Activated CD4-positive, alpha-beta T cell treated with anti-CD3 and anti-CD28 coated beads, Interleukin-2, Interleukin-6, amounts not matched to agents 100 ng/mL and 50 ng/mL, durations not matched to agents 16 hours and 8 hours (primary cell): ENCODE measurements at regions not wholly inside any gene's neighbourhood (a gene's known extent, or its start where the extent isn't known, plus 50 kb on each side); places are given as distances from the start of the nearest gene placed in this dataset.
A peak's percentile ranks its signal among the peaks of the same experiment; 100 is the strongest.

Experiments
- DNase-seq: peaks from one replicate; pipeline ENCODE4 v3.0.0-alpha.2; 2020

DNA sequence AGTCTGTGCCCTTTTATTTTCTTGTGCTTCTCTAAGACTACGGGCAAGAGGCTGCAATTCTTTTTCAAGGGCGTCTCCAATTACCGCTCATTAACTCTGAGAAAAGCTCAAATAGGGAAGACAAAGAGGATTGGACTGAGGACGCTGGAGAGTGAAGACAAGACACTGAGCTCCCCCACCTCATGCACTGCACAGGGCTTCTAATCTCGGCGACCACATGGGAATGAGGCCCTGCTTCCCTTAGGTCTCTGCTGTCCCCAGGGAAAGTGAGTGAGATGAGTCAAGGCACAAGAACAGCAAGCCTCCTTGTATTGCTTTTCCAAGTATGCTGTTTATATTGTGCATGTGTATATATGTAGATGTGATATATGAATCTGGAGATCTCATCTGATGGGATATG lies 392.2 kb upstream of the CFAP20DC start:
- no peak for DNase-seq

DNA sequence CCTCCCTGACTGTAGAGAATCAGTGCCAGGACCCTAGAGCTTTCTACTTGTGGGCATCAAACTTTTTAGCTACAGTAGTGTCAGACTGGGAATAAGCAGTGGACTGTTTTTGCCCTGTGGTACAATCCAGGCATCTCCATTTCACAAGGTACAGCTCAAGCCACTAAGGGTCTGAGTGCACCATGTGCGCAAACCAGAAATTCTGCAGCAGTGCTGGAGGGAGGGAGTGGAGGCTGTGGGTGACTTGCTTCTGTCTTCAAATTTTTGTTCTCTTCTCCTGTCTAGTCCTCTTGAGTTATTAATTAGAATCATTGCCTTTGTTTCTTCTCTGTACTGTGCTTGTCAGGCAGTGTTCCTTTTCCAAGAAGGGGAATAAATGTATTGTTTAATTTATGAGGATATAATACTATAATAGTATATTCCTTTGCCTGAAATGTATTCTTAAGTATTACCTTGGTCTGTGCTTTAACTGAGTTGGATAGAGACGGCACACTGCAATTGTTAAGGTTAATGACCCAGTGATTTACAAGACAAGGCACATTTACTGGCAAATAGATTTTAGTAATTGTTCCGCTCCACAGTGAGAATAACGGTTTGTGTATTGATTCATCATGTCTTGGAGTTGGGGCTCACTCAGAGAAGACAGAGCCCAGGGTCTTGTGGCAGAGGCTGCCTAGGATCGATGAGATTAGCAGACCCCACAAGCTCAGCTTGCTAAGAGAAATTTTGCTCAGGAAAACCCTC lies 390.6 kb upstream of the CFAP20DC start:
- DNase-seq: no peak

DNA sequence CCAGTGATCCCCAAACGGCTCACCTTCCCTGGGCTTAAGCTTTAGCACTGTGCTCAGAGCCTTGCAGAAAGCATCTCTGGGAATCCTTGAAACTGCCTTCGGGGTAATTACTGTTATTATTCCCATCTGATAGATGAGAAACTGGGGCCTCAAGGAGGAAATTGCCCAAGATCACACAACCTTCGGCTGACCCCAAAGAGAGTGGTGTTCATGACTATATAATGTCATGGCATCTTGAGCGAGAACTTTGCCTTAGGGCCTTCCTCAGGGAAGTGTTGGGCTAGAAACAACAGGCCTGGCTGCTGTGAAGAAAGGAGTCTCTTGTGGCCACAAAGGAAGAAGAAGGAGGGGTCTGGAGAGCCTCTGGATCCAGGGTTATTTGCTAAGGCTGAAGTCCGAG lies 388.7 kb upstream of the CFAP20DC start:
- no peak for DNase-seq

DNA sequence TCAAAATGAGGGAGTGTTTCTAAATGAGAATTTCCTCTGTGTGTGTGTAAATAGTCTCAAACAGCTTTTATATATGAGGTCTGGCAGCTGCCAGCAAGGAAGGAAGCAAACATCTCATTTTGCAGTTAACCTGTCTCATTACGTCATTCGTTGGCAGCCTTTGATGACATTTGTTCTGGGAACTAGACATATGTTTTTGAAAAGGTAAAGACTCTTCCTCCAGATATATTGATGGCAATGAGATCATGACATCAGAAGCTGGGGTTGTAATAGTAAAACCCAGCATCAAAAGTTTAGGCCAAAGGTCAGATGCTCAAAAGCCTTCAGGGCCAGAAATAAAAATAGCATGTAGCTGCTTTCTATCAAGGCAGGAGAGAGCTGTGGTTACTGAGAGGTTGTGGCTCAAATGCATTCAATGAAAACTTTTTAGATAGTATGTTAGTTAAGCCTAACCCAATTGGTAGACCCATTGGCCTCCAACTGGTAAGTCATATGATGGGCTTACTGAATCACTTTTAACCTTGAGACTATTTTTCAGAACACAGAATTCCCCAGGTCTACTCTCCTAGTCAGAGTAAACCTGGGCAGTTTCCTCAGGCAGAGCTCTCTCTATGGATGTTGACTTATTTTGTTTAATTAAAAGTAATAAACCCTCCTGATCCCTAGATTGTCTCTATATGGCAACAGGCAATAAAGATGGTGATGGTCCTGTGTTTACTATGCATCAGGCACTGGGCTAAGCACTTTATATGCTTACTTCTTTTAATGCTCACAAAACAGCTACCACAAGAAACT lies 386.5 kb upstream of the CFAP20DC start:
- DNase-seq: no peak

DNA sequence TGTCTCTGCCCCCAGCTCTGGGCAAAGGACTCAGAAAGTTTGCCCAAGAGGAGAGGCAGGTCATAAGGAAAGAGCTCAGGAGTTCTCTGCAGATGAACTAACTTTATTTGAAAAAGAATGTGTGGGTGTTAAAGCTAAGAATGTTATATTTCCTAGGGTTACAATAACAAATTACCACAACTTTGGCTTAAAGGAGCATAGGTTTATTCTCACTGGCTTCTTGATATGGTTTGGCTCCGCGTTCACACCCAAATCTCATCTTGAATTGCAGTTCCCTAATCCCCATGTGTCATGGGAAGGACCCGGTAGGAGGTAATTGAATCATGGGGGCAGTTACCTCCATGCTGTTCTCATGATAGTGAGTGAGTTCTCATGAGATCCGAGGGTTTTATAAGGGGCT lies 383.7 kb upstream of the CFAP20DC start:
- no peak for DNase-seq

DNA sequence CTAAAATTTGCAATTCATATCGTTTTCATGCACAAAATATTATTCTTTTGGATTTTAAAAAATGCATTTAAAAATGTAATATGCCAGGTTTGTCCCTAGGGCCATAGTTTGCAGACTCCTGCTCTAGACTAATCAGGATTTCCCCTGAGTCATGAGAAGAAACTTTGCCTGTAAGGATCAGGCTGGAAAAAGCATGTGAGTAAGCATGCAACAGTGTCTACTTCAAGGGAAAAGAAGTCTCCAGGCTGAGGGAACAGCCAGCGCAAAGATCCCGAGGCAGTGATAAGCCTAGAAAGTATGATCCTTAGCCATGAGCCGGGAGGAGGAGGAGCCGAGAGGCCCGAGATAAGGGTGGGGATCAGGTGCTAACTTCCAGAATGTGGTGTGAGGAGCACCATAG lies 382.8 kb upstream of the CFAP20DC start:
- DNase-seq: no peak

DNA sequence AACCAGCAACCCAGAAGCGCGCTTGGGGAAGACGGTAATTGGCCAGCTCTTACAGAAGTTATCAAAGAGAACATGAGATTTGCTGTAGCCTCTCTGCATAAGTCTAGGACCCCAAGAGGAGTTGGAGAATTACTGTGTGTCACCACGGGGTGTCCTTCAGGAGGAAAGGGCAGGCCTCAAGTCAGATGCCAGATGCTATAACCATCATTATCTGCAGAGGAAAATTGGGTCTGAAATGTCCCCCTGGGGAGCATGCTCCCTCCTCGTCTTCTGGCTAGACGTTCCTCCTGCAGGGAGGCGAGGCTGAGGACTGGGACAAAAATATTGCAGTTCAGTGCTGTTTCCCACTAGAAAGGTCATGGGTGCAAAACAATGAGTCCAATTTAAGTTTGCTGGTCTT lies 380.5 kb upstream of the CFAP20DC start:
- DNase-seq: no peak

DNA sequence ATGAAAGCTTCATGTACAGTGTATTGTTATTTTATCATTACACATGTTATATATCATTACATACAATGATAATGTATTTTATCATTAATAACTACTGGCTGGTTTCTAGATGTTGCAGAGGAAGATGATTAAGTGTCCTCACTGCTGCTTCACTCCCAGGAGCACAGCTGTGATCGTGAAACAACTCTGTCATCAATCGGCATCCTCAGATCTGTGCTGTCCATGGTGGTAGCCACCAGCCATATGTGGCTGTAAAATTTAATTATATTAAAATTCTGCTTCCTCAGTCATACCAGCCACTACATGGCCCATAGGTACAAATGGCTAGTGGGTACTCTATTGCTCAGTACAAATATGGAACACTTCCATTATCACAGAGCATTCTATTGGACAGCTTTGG lies 379.4 kb upstream of the CFAP20DC start:
- no peak for DNase-seq

DNA sequence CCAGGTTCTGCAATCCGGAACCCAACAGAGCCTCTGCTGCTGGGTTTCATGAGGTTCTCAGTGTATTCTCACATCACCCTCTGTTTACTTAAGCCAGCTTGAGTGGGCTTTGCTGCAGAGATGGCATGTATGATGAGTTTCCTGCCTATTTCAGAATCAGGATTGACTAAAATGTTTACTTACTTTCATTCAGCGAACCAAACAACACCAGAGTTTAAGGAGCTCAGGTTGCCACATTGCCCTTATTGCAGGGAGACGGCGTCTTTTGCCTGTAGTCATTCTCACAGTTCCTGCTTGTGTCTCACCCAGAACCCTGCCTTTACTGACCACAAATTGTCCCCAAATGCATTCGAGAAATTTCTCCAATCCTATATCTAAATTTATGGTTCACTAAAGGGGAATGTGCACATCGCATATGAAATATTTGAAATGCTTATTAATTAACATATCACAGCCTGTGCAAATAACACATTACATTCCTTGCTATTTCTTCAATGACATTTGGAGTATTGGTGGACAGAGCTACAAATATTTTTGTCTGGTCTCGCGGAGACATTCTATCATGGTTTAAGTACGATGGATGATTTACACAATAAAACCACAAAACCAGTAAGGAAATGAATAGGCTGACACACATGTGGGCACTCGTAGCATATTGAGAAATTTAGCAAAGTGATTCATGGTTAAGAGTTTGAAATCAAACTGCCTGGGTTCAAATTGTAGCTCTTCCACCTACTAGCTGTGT lies 377.2 kb upstream of the CFAP20DC start:
- peak; percentile 78 for DNase-seq

DNA sequence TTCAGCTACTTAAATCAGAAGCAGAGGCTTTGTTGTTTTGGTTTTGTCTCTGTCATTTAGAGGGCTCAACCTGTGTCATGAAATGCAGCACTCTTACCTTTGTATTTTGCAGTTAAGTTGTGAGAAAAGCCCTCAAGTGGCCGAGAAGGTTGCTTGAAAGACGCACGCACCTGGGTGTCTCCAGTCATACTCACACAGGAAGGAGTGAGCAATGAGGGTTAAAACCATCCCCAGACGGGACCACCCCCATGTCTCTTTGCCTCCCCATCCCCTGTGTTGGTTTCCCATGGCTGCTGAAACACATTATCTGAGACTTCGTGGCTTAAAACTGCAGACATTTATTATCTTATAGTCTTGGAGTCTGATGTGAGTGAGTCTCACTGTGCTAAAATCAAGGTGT lies 376.1 kb upstream of the CFAP20DC start:
- peak; percentile 77 for DNase-seq

DNA sequence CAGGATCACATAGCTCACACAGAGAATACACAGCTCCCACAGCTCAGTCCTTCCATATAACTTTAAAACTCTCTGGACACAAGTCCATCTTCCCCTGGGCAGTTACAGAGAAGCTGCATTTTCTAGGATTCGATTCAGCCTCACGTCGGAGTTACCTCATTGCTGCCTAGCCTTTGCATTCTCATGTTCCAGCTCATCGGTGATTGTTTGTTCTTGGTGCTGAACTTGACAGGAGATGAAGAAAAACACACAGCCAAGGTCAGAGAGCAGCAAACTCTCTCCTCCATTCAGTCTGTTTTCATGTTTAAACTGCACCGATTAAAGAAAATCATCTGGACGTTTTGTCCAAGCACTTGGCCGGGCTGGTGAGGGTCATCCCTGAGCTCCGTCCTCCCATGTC lies 375.5 kb upstream of the CFAP20DC start:
- DNase-seq: no peak

DNA sequence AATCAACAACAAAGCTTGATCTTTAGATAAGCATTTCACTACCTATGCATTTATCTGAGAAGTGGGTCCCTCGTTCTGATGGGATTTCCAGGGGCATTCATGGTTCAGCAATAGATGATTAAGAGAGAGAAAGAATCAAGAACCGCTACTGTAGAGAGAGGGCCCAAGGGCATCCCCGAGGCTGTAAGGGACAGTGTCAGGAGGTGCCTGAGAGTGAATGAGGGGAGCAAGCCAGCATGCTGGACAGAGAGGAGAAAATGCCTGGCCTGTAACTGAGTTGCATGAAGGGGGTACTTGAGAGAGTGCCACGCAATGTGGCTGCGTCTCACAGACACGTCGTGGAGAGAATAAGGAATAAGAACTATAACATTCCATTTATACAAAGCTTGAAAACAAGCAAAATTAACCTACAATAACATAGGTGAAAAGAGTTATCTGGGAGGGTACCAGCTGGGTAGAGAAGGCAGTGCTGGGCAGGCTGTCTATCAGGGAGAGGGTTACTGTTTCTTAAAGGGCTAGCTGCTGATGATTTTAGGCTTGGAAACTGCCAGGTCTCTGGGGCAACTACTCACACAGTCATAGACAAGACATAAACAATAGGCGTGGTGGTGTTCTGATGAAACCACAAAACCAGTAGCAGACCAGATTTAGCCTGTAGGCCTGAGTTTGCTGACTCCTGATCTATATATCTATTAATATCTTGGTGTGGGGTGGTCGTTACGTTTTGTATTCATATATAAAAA lies 374.6 kb upstream of the CFAP20DC start:
- DNase-seq: peak; percentile 65

DNA sequence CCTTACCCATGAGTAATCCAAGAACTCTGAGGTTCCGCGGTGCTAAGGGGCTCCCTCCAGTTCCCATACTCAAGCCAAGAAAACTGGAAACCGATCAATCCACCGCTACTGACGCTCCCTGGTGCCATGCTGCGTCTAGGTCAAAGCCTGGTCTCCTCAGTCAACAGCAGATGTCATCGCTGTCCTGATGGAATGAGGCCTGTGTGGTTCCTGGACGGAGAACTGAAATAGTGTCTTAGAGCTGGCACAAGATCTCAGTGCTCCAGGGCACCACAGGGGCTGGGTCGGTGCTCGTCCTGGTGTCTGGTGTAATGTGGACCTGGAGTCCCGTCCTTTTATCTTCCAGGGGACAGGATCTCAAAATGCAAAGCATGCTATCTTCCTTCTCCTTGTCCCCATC lies 373.9 kb upstream of the CFAP20DC start:
- no peak for DNase-seq

DNA sequence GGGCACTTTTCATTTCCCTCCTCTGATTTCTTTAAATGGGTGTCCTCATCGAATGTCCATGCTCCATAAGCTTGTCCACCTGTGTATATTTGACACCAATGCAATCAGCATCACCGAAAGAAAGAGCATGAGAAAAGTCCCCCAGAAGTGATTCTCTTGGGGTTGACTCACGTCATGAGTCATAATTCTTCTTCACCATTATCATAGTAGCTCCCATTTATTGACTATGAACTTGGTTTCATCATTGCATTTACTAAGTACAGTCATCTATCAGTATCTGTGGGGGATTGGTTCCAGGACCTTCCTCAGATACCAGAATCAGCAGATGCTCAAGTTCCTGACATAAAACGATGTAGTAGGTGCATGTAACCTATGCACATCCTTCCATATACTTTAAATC lies 372.5 kb upstream of the CFAP20DC start:
- peak; percentile 68 for DNase-seq

DNA sequence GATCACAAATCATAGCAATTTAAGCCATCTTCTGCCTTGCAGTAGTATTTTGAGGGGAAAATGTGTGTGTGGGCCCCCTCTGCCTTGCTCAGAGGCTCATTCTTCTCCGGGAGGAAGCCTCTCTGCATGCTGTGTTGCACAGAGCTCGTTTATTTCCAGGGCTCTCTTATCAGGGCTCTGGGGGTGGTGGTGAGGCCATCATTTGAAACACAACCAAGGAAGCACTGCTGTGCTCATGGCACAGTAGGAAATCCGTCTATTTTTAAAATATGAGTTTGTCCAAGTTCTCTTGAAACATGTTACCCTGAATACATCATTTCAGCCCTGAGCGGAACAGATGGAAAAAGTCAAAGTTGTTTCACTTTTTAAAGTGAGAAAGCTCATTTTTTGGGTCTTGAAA lies 369.0 kb upstream of the CFAP20DC start:
- DNase-seq: no peak

DNA sequence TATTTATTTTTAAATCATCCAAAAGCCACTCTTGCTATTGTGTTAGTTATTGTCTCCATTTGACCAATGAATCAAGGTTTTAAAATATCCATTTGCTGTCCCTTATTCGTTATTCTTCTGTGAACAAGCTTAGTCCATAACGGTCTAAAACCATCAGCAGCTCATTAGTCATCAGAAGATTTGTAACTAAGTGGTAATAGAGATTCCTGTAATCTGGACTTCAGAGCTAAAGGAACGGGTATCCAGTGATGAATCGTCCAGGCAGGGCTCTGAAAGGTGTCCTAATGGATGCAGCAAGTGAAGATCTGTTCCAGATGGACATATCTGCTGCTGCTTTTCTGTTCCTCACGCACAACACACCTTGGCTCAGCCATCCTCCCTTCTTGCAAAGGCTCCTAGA lies 362.7 kb upstream of the CFAP20DC start:
- no peak for DNase-seq

DNA sequence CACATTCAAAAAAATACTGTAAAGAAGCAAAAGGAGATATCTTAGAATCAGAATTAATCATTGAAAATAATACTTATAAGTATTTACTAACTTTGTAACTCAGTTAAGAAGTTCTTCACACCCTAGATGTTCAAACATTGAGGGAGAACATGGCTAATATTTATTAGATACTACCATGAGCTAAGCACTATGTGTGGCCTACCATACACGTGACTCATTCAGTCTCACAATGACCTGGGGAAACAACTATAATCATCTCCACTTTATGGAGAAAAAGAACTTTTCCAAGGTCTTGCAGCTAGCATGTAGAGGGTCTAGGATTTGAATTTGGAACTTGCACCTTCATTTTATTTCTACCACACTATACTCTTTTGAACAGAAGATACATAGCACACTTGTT lies 361.9 kb upstream of the CFAP20DC start:
- no peak for DNase-seq

DNA sequence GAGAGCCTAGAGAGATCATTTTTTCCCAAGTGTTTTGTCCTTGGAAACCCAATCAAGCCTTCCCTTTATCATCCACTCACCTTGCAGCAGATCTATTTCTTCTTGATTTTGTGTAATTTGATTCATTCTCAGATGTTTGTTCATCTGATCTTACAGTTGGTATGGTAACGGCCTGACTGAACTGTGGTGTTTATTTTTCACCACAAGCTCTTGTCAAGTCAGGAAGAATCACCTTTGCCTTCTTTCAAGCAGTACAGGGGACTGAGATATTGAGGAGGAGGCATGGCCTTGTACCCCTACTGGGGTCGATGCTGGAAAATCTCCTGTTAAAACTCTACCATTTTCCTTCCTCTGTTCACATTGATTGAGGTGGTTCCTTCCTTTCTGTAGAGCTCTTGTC lies 361.4 kb upstream of the CFAP20DC start:
- no peak for DNase-seq

DNA sequence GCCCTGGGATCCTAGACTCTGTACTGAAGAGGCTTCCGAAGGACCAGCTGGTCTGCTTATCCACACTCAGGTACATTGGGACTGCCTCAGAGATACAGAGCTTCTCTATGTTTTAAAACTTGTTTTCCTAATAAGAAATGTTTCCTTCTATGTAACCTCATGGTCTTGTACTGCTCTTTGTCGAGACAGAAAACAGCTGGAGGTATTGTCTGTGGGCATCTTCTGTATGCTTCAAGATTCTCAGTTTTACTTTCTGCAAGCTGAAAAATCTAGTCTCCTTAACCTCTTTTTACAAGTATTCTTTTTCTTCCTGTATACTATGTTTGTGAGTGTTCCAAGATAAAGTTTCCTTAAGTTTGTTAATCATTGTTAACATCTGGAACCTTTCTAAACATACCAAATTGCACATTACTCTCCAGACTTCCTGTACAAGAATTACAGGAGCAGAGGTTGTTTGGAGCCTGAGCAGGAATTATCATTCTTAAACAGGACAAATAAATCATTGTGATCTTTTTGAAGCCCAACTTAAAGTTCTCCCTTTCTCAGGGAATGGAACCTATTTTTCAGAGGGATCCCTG lies 358.3 kb upstream of the CFAP20DC start:
- no peak for DNase-seq

DNA sequence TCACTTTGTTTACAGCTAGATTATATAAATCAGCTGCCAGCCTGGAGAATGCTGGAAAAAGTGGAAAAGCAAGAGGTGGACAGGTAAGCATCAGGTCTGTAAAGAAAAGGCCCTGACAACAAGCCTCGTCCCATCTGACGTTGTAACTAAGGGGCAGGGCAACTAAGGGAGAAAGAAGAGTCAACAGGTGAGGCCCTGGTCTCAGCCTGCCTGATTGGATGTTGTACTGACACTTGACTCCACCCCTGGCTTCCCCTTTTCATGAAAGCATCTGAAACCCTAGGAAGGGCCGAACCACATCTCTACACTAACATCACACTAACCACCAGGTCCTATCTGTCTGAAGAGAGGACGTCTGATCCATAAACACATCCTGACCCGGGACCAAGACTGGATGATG lies 357.6 kb upstream of the CFAP20DC start:
- DNase-seq: no peak

DNA sequence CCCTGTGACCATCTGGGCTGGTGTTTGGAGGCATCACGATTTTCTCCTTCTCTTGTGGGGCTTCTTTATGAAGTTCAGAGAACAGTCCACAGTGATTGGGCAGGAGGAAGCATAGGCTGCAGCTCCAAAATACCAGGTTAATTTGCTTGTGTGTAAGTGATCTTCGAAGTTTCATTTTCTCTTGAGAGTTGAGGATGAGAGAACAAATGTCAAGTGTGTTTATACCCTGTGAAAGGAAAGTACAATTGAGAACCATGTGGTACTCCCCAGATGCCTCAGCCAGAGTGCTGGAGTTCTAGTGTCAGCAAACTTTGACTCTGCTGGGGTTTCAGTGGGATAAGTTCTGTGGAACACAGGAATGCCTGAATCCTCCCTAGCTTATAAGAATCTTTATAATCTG lies 357.1 kb upstream of the CFAP20DC start:
- DNase-seq: no peak

DNA sequence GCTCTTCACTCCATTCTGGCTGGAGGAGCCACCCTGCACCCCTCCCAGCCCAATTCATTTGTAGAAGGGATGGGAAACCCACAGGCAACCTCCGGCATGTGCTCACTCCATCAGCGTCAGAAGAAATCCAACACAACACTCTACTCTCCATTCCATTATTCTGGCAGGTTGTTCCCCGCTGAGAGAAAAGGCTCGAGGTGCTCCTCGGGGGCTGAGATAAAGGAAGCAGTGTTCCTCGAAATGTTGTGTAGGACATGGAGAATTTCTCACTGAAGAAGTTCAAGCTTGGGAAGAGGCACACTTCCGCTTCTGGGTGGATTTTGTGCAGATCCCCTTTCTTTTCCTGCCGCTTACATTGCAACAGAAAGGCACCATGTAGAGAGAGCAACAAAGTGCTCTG lies 355.0 kb upstream of the CFAP20DC start:
- no peak for DNase-seq

DNA sequence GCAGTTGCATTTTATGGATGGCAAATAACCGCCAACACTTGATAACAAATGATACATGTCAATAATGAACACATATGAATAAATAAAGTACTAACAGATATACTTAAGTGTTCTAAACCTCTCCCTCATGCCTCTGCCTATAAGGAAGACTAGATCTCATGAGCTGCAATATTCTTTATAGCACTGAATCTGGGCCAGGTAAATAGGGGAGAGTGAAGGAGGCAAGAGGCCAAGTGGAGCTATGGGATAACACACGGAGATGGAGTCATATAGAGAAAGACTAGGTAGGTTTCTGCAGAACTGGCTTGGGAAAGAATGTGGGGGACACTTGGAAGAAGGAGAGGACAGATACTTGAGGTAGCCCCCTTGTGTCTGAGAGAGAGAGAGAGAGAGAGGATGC lies 354.2 kb upstream of the CFAP20DC start:
- no peak for DNase-seq
